Heart left ventricle (tissue), 13 donors: ENCODE measurements at regions not wholly inside any gene's neighbourhood (a gene's known extent, or its start where the extent isn't known, plus 50 kb on each side); places are given as distances from the start of the nearest gene placed in this dataset.

ENCODE experiments used
- CTCF ChIP-seq, 12 donors: fragments of 200-600 bp; sonication (generic) in 4 of 12; IDR thresholded peaks; one replicate each; pipeline versions ENCODE4 v1.5.0 to v1.8.0; 2018 to 2022; ENCODE audit warnings: antibody characterized with exemption in 12 of 12, mild to moderate bottlenecking in 5 of 12
- POLR2A ChIP-seq, 2 donors: fragments of 450-650 bp; IDR thresholded peaks; one replicate each; pipeline ENCODE4 v1.6.1; 2017; ENCODE audit warnings: antibody characterized with exemption in 2 of 2, mild to moderate bottlenecking in 2 of 2, moderate library complexity in 2 of 2
- donor health status: ischemic (EF 13 %, LVEDD 7.1; RV severe dilation, severe dysfunction).
- donor health status: DM: no; HTN: yes; CAD: no.
- donor health status: DM: no; HTN: no; CAD: no.
- donor health status: ischemic (EF 25% LVEDD 6.9; RV normal size, moderate dysfunction).
- donor health status: ischemic (EF 25% LVEDD 5.7; RV mildly dilated, moderate dysfunction).
- donor health status: ischemic (EF 35%, LVEDD 5.7; RV mildly dilated, moderate dysfunction).
- donor health status: nonischemic (EF 11% LVEDD 7.7; RV severe dilation, severe dysfunction).
- donor health status: DM: yes; HTN: yes; CAD: no.
- donor health status: PGD.
- donor health status: ischemic (EF 29% LVEDD 5.4; RV normal size, mild dysfunction).
- donor health status: nonischemic (EF 23%, LVEDD 6.1; RV moderate dilation, normal function).

- TF ChIP-seq POLR2A (IDR thresholded peaks at IDR 0.05): no peak
- no peak for TF ChIP-seq CTCF (IDR thresholded peaks at IDR 0.05)
These were observed 437.0 kb upstream of the PPP2R3A start for GRCh38 chr3:135528413-135529015.
